ENCODE measurements at regions not wholly inside any gene's neighbourhood (a gene's known extent, or its start where the extent isn't known, plus 50 kb on each side); places are given as distances from the start of the nearest gene placed in this dataset.

- no peaks in the 10 kb centered on the region for H3K27me3 ChIP-seq
- H3K4me3 ChIP-seq = no peak overlapping the region
- H3K27ac ChIP-seq = no peak overlapping the region
- ATAC-seq (no peak), DNase-seq (no peak)
- no peaks in the 10 kb centered on the region for H3K36me3 ChIP-seq
- intact Hi-C loops (cut with DNase I) = no loop called here
- no peaks in the 10 kb centered on the region for H3K4me1 ChIP-seq
- no peaks in the 10 kb centered on the region for H3K9me3 ChIP-seq
- no peak for TF ChIP-seq POLR2A (IDR thresholded peaks at IDR 0.05)
- TF ChIP-seq CTCF (IDR thresholded peaks at IDR 0.05) = no peak
- WGBS (ENCODE audit: insufficient coverage, low coverage, low lambda C conversion rate, missing lambda C conversion rate) = 36% methylated on average over 4 of the region's 4 CpGs
These were observed 231.2 kb downstream of the DOK5 start for GRCh38 chr20:54706581-54706980.

- no peak for ATAC-seq
- Histone ChIP-seq H3K27ac (no peak overlapping the region), H3K4me1 (no peaks in the 10 kb centered on the region), H3K4me3 (no peak overlapping the region), H3K27me3 (no peaks in the 10 kb centered on the region), H3K9me3 (no peaks in the 10 kb centered on the region), H3K36me3 (no peaks in the 10 kb centered on the region)
- TF ChIP-seq CTCF (IDR thresholded peaks at IDR 0.05) = no peak
- TF ChIP-seq POLR2A (IDR thresholded peaks at IDR 0.05) = no peak
- DNase-seq = no peak
- WGBS (ENCODE audit: insufficient coverage, low coverage, low lambda C conversion rate, missing lambda C conversion rate) = 57% methylated on average over 6 of the region's 6 CpGs
- intact Hi-C loops (cut with DNase I) = no loop called here
These were observed 228.7 kb downstream of the DOK5 start for GRCh38 chr20:54704032-54704635.

Small RNA genes in the stretch of these regions (small RNA-seq; reads per million reads assigned to genes)
- gene RNU4ATAC7P = 0 reads per million in 2 experiments
